DND-41 (cell line): ENCODE measurements at regions not wholly inside any gene's neighbourhood (a gene's known extent, or its start where the extent isn't known, plus 50 kb on each side); places are given as distances from the start of the nearest gene placed in this dataset.

Experiments
- CTCF ChIP-seq: IDR thresholded peaks from 2 replicates; pipeline ENCODE4 v1.5.1; 2012; ENCODE audit warnings: borderline replicate concordance, low read length, moderate library complexity, mild to moderate bottlenecking; ENCODE audit not compliant: poor library complexity, severe bottlenecking; ENCODE audit errors: extremely low read depth
- EZH2 ChIP-seq: IDR thresholded peaks from 3 replicates; pipeline ENCODE4 v1.6.1; 2012; ENCODE audit warnings: borderline replicate concordance, low read depth, mild to moderate bottlenecking, moderate library complexity, low read length, inconsistent platforms; ENCODE audit not compliant: severe bottlenecking

DNA sequence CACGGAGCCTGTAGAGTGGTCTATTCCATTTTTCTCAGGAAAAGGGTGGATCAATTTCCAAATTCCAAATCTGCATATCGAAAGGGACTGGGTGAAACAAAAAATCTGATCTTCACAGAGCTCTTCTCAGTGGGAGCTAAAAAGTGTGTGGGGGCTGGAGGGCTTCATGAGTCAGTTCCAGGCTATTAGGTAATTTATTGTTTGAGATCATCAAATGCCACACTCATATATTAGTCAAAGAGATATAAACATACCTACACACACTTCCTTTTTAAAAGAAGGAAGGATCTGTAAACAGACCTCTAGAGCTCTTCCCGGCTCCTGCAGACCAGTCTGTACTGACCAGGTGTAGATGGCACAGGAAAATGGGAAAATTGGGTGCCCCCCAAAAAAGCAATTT, 175.4 kb downstream of the ZBTB18 start:
- TF ChIP-seq CTCF, result no peak
- TF ChIP-seq EZH2, result no peak
